Tibial nerve (tissue), 4 donors: ENCODE measurements at regions not wholly inside any gene's neighbourhood (a gene's known extent, or its start where the extent isn't known, plus 50 kb on each side); places are given as distances from the start of the nearest gene placed in this dataset.
"Not testable (repeated sequence)": the region's sequence is repeated elsewhere in the genome, so short reads cannot be mapped to it uniquely, and the experiment has no call there.

Source experiments
- CTCF ChIP-seq, 5 experiments: fragments of 200-600 bp in 3 of 5; fragments of 450-650 bp in 2 of 5; sonication (generic) in 3 of 5; IDR thresholded peaks; one replicate each; pipeline ENCODE4 v1.5.1; 2016 to 2019; ENCODE audit warnings: antibody characterized with exemption in 5 of 5, mild to moderate bottlenecking in 3 of 5, moderate library complexity in 2 of 5
- EP300 ChIP-seq, 2 donors: sonication (generic); formaldehyde crosslinking; IDR thresholded peaks; one replicate each; pipeline ENCODE4 v1.6.1; 2017; ENCODE audit warnings: antibody characterized with exemption in 2 of 2, mild to moderate bottlenecking in 1 of 2

GRCh38 chr6:141869509-141869908 lies 263.2 kb upstream of the GJE1 start:
- TF ChIP-seq CTCF, EP300 (IDR thresholded peaks at IDR 0.05): not testable (repeated sequence)
